ENCODE measurements at regions not wholly inside any gene's neighbourhood (a gene's known extent, or its start where the extent isn't known, plus 50 kb on each side); places are given as distances from the start of the nearest gene placed in this dataset.

GRCh38 chr10:63765126-63765525 lies 243.9 kb downstream of the REEP3 start:
- TF ChIP-seq CTCF (IDR thresholded peaks at IDR 0.05; ENCODE audit: low read depth, low read length) (no peak), EZH2phosphoT487 (IDR thresholded peaks at IDR 0.05; ENCODE audit: low read depth) (no peak)
